B cell (primary cell): ENCODE measurements at regions not wholly inside any gene's neighbourhood (a gene's known extent, or its start where the extent isn't known, plus 50 kb on each side); places are given as distances from the start of the nearest gene placed in this dataset.
"Not testable (repeated sequence)": the region's sequence is repeated elsewhere in the genome, so short reads cannot be mapped to it uniquely, and the experiment has no call there.

Experiments used
- EZH2 ChIP-seq: IDR thresholded peaks from 2 replicates; pipeline ENCODE4 v1.6.1; 2012; ENCODE audit warnings: borderline replicate concordance, low read depth, mild to moderate bottlenecking, moderate library complexity, low read length; ENCODE audit not compliant: insufficient read depth, poor library complexity, severe bottlenecking
- TF ChIP-seq, protein P1 (sequence below): fragments of 200-600 bp; IDR thresholded peaks from one replicate; pipeline ENCODE4 v1.8.0; 2022; ENCODE audit warnings: antibody characterized with exemption, mild to moderate bottlenecking

DNA sequence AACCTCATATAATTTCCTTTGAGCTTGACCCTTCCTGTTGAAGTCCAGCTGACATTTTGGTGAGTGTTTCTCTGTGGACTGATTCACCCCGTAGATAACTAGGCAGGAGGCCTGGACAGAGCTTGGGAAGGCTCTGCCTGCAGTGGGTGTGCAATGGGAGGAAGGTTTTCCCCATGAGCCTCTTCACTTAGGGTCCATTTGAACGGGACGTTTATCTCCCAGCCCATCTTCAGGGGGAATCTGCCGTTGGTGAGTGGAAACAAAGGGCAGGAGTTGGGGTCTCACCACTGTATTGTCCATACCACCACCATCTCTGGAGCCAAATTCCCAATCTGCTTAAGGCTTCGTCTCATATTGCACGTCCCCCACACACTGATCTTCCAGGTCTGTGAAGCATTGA, 825.6 kb upstream of the TPTE start:
- TF ChIP-seq, protein P1, sequence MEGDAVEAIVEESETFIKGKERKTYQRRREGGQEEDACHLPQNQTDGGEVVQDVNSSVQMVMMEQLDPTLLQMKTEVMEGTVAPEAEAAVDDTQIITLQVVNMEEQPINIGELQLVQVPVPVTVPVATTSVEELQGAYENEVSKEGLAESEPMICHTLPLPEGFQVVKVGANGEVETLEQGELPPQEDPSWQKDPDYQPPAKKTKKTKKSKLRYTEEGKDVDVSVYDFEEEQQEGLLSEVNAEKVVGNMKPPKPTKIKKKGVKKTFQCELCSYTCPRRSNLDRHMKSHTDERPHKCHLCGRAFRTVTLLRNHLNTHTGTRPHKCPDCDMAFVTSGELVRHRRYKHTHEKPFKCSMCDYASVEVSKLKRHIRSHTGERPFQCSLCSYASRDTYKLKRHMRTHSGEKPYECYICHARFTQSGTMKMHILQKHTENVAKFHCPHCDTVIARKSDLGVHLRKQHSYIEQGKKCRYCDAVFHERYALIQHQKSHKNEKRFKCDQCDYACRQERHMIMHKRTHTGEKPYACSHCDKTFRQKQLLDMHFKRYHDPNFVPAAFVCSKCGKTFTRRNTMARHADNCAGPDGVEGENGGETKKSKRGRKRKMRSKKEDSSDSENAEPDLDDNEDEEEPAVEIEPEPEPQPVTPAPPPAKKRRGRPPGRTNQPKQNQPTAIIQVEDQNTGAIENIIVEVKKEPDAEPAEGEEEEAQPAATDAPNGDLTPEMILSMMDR, result not testable (repeated sequence)
- TF ChIP-seq EZH2, result not testable (repeated sequence)
